Testis (tissue), 2 donors: ENCODE measurements at regions not wholly inside any gene's neighbourhood (a gene's known extent, or its start where the extent isn't known, plus 50 kb on each side); places are given as distances from the start of the nearest gene placed in this dataset.

ENCODE experiments used
- CTCF ChIP-seq, 3 experiments: fragments of 450-650 bp in 2 of 3; fragments of 200-600 bp in 1 of 3; sonication (generic) in 1 of 3; IDR thresholded peaks; one replicate each; pipeline ENCODE4 v1.5.1; 2016 to 2019; ENCODE audit warnings: antibody characterized with exemption in 3 of 3, mild to moderate bottlenecking in 2 of 3, moderate library complexity in 1 of 3
- POLR2A ChIP-seq: fragments of 450-650 bp; IDR thresholded peaks from one replicate; pipeline ENCODE4 v1.6.1; 2017; ENCODE audit warnings: antibody characterized with exemption, mild to moderate bottlenecking, moderate library complexity

DNA sequence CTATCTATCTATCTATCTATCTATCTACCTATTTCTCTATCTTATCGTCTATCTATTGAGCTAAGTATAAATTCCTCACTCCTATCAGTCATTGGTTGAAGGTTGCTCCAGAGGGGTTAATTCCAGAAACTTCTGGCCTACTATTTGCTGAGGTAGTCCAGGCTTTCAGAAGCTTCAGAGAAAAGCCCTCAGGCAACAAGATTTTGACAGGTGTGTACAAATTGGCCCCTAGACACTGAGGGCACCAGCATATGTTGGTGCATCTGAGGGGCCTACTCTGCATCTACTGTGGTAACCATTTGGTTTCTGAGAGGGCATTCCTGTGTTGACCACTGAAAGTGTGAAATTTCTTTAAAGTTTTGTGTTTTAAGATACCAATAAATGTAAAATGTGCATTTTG is 265.2 kb upstream of the B3GALT2 start:
- TF ChIP-seq CTCF (IDR thresholded peaks at IDR 0.05) (no peak), POLR2A (no peak)
